Upper lobe of left lung (tissue), 6 donors: ENCODE measurements at regions not wholly inside any gene's neighbourhood (a gene's known extent, or its start where the extent isn't known, plus 50 kb on each side); places are given as distances from the start of the nearest gene placed in this dataset.

Source experiments
- ATAC-seq, 2 donors: fragments of 200-7000 bp; cut with Tn5 transposase; one replicate each; pipeline ENCODE4 v1.9.1; 2022; ENCODE audit warnings: mild to moderate bottlenecking in 2 of 2, moderate library complexity in 2 of 2; ENCODE audit not compliant: low FRiP score in 2 of 2
- DNase-seq, 2 donors: peaks; one replicate each; pipeline ENCODE4 v3.0.0-alpha.2; 2019 to 2020
- H3K27ac ChIP-seq, 4 donors: fragments of 200-600 bp; sonication (generic); one replicate each; pipeline ENCODE4 v1.5.1; 2016 to 2019
- H3K27me3 ChIP-seq, 4 donors: fragments of 200-600 bp; sonication (generic); one replicate each; pipeline ENCODE4 v1.5.1; 2017 to 2019
- H3K36me3 ChIP-seq, 4 donors: fragments of 200-600 bp; sonication (generic); one replicate each; pipeline ENCODE4 v1.5.1; 2016 to 2019
- H3K4me1 ChIP-seq, 4 donors: fragments of 200-600 bp; sonication (generic); one replicate each; pipeline ENCODE4 v1.5.1; 2018 to 2019
- H3K4me3 ChIP-seq, 4 donors: fragments of 200-600 bp; sonication (generic); one replicate each; pipeline ENCODE4 v1.5.1; 2017 to 2019; ENCODE audit warnings: mild to moderate bottlenecking in 2 of 4, moderate library complexity in 1 of 4
- H3K9me3 ChIP-seq, 4 donors: fragments of 200-600 bp; sonication (generic); one replicate each; pipeline ENCODE4 v1.5.1; 2018 to 2019
- CTCF ChIP-seq, 6 experiments: fragments of 450-650 bp in 4 of 6; fragments of 200-600 bp in 2 of 6; sonication (generic) in 2 of 6; IDR thresholded peaks; one replicate each; pipeline ENCODE4 v1.5.1; 2016 to 2019; ENCODE audit warnings: antibody characterized with exemption in 6 of 6
- EP300 ChIP-seq, 4 donors: sonication (generic); formaldehyde crosslinking; IDR thresholded peaks; one replicate each; pipeline ENCODE4 v1.5.1; 2017; ENCODE audit warnings: antibody characterized with exemption in 4 of 4, control low read depth in 2 of 4
- POLR2A ChIP-seq, 4 donors: fragments of 450-650 bp; IDR thresholded peaks; one replicate each; pipeline ENCODE4 v1.5.1; 2016 to 2017; ENCODE audit warnings: antibody characterized with exemption in 4 of 4, mild to moderate bottlenecking in 2 of 4
- POLR2AphosphoS5 ChIP-seq, 2 donors: sonication (generic); formaldehyde crosslinking; IDR thresholded peaks; one replicate each; pipeline ENCODE4 v1.5.1; 2017; ENCODE audit warnings: antibody characterized with exemption in 2 of 2
- WGBS, 2 donors: methylation state at CpG; one replicate each; pipeline ENCODE4 v1.1.5; 2017 to 2018; 5-methylcytosine and 5-hydroxymethylcytosine counted together
- donor health status: DM: no; HTN: no; CAD: no; lungs with moderate emphysema.
- donor health status: DM: no; HTN: yes; CAD: no; lungs with severe emphysema.

DNA sequence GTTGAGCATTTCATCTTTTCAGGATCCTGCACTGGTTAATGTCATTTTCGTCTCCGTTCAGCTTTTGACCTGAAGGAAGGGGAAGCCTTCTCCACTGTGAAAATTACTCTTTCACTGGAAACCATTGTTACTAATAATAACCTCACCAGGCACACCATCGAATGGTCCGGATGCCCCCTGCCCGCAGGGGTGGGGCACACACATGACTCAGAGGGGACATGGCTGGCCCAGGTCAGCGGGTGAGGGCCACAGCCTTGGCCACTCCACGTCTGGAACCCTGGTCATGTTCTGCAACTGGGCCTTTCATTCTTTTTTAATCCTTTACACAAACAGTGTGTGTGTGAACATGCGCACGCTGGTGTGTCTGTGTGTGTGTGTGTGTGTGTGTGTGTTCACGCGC is 191.8 kb downstream of the BCOR start:
- DNase-seq = no peak
- no peak for TF ChIP-seq POLR2A (IDR thresholded peaks at IDR 0.05)
- TF ChIP-seq EP300 (IDR thresholded peaks at IDR 0.05) = no peak
- TF ChIP-seq POLR2AphosphoS5 (IDR thresholded peaks at IDR 0.05) = no peak
- no peak for TF ChIP-seq CTCF (IDR thresholded peaks at IDR 0.05)
- WGBS, 2 donors = 63 to 69% methylated on average over 4 to 11 of the region's 11 CpGs
- no peak for ATAC-seq
- H3K9me3 ChIP-seq = no peaks in the 10 kb centered on the region
- no peak overlapping the region for H3K27ac ChIP-seq
- no peaks in the 10 kb centered on the region for H3K27me3 ChIP-seq
- no peak overlapping the region for H3K4me3 ChIP-seq
- H3K4me1 ChIP-seq = peaks cover 5 to 16% (median 9%) of the 10 kb centered on the region in 4 donors
- no peaks in the 10 kb centered on the region for H3K36me3 ChIP-seq

GRCh38 chrX:39907964-39908661 is 189.6 kb downstream of the BCOR start:
- Histone ChIP-seq H3K9me3 (peaks cover 0 to 4% (median 0%) of the 10 kb centered on the region in 4 donors), H3K36me3 (no peaks in the 10 kb centered on the region), H3K4me3 (no peak overlapping the region), H3K4me1 (peaks cover 5 to 16% (median 9%) of the 10 kb centered on the region in 4 donors), H3K27me3 (no peaks in the 10 kb centered on the region), H3K27ac (peak overlapping the region; percentile 30 to 69 (median 50))
- WGBS, 2 donors = 50 to 63% methylated on average over 7 to 16 of the region's 16 CpGs
- ATAC-seq (peak; percentile 78 to 81), DNase-seq (peak; percentile 63 to 82)
- TF ChIP-seq POLR2AphosphoS5 (IDR thresholded peaks at IDR 0.05) (peak in 1 of 2 donors; percentile 35), POLR2A (IDR thresholded peaks at IDR 0.05) (no peak)

GRCh38 chrX:39909996-39910395 is 187.8 kb downstream of the BCOR start:
- H3K4me1 ChIP-seq = peaks cover 5 to 16% (median 9%) of the 10 kb centered on the region in 4 donors
- H3K36me3 ChIP-seq = no peaks in the 10 kb centered on the region
- peaks cover 0 to 13% (median 0%) of the 10 kb centered on the region in 4 donors for H3K9me3 ChIP-seq
- ATAC-seq (no peak), DNase-seq (no peak)
- H3K27ac ChIP-seq = no peak overlapping the region
- TF ChIP-seq CTCF (IDR thresholded peaks at IDR 0.05) = no peak
- no peak for TF ChIP-seq POLR2A (IDR thresholded peaks at IDR 0.05)
- no peak for TF ChIP-seq POLR2AphosphoS5 (IDR thresholded peaks at IDR 0.05)
- TF ChIP-seq EP300 (IDR thresholded peaks at IDR 0.05) = no peak
- no peak overlapping the region for H3K4me3 ChIP-seq
- WGBS, 2 donors = 94 to 100% methylated on average over 2 to 5 of the region's 5 CpGs
- no peaks in the 10 kb centered on the region for H3K27me3 ChIP-seq

DNA sequence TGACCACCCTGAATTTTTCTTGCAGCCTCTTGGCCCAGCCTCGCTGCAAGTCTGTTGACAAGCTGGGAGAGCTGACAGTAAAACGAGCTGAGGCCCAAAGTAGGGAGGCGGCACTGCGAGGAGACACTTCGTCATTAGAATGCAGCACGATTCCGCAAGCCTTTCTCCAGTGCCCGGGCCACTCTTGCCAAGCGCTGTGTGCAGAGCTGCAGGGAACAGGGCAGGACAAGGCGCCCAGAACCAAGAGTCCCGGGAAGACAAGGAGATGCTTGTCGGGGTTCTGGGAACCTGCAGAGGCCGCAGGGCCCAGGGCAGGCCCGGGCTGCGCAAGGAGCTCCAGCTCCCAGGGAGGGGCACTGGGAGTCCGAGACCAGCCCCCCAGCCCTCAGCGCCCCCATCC is 187.1 kb downstream of the BCOR start:
- ATAC-seq = no peak
- peaks cover 0 to 11% (median 7%) of the 10 kb centered on the region in 4 donors for H3K4me1 ChIP-seq
- H3K27ac ChIP-seq = no peak overlapping the region
- DNase-seq = no peak
- 85 to 100% methylated on average over 1 to 17 of the region's 17 CpGs for WGBS, 2 donors
- H3K27me3 ChIP-seq = no peaks in the 10 kb centered on the region
- peaks cover 0 to 13% (median 0%) of the 10 kb centered on the region in 4 donors for H3K9me3 ChIP-seq
- TF ChIP-seq CTCF (IDR thresholded peaks at IDR 0.05) (no peak), EP300 (IDR thresholded peaks at IDR 0.05) (no peak)
- H3K36me3 ChIP-seq = no peaks in the 10 kb centered on the region
- H3K4me3 ChIP-seq = no peak overlapping the region

- H3K4me1 ChIP-seq = peaks cover 0 to 8% (median 5%) of the 10 kb centered on the region in 4 donors
- H3K9me3 ChIP-seq = peaks cover 0 to 13% (median 0%) of the 10 kb centered on the region in 4 donors
- DNase-seq (no peak), ATAC-seq (no peak)
- TF ChIP-seq POLR2AphosphoS5 (IDR thresholded peaks at IDR 0.05) (no peak), POLR2A (IDR thresholded peaks at IDR 0.05) (no peak)
- H3K36me3 ChIP-seq = no peaks in the 10 kb centered on the region
- WGBS, 2 donors = 80 to 81% methylated on average over 6 to 14 of the region's 14 CpGs
- no peaks in the 10 kb centered on the region for H3K27me3 ChIP-seq
- H3K27ac ChIP-seq = no peak overlapping the region
- no peak overlapping the region for H3K4me3 ChIP-seq
Measured at GRCh38 chrX:39911278-39911897, 186.4 kb downstream of the BCOR start.
